PC-9 (cell line): ENCODE measurements at regions not wholly inside any gene's neighbourhood (a gene's known extent, or its start where the extent isn't known, plus 50 kb on each side); places are given as distances from the start of the nearest gene placed in this dataset.
"Not testable (repeated sequence)": the region's sequence is repeated elsewhere in the genome, so short reads cannot be mapped to it uniquely, and the experiment has no call there.

ENCODE experiments used
- CTCF ChIP-seq: fragments of 200-600 bp; sonication (generic); conservative IDR thresholded peaks from 2 replicates; pipeline ENCODE4 v1.6.1; 2017; ENCODE audit warnings: mixed run types, antibody characterized with exemption, mild to moderate bottlenecking, moderate library complexity
- EZH2 ChIP-seq: fragments of 200-600 bp; sonication (generic); IDR thresholded peaks from 2 replicates; pipeline ENCODE4 v1.8.0; 2017; ENCODE audit warnings: antibody characterized with exemption, low read depth

DNA sequence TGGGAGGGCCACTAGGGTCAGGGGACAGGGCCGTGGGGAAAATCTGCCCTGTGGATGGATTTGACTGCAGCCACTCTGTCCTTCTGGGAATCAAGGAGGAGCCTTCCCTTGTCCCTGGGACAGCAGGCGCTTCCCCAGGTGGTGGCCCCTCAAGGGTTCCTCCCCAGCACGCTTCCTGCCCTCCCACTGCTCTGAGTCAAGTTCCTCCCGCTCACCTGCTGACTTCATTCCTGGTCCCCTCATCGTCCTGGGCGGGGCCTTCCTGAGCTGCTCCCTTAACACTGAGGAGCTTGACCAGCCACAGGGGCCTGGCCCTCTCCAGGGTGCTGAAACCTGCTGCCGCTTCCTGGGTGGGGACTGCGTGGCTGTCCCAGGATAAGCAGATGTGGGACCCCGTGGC is 64.4 kb upstream of the SFSWAP start:
- TF ChIP-seq CTCF, EZH2: not testable (repeated sequence)
